ENCODE measurements at regions not wholly inside any gene's neighbourhood (a gene's known extent, or its start where the extent isn't known, plus 50 kb on each side); places are given as distances from the start of the nearest gene placed in this dataset.

- peak overlapping the region; percentile 89 for H3K27ac ChIP-seq
- no peaks in the 10 kb centered on the region for H4K20me1 ChIP-seq (ENCODE audit: insufficient read depth)
- peak; percentile 63 for DNase-seq
- peak overlapping the region; percentile 77 for H3K9ac ChIP-seq
- H2AFZ ChIP-seq, result peak overlapping the region; percentile 52; the same call in 1 of the 2 replicates
- peak overlapping the region; percentile 85 for H3K4me2 ChIP-seq (ENCODE audit: unreplicated experiment)
- no peaks in the 10 kb centered on the region for H3K27me3 ChIP-seq (replicated peaks; ENCODE audit: insufficient read depth)
- 7 to 8% methylated on average over 3 of the region's 3 CpGs for WGBS, 2 experiments (ENCODE audit: low coverage in 1 of 2, low lambda C conversion rate in 2 of 2, missing lambda C conversion rate in 2 of 2)
- peaks cover 16% of the 10 kb centered on the region for H3K4me1 ChIP-seq (ENCODE audit: insufficient read depth)
- no peak for TF ChIP-seq EZH2phosphoT487 (IDR thresholded peaks at IDR 0.05; ENCODE audit: insufficient read depth, low read depth)
- no peak for TF ChIP-seq EZH2 (IDR thresholded peaks at IDR 0.05; ENCODE audit: insufficient read depth, poor library complexity, severe bottlenecking)
- no peaks in the 10 kb centered on the region for H3K36me3 ChIP-seq (ENCODE audit: low read depth)
- H3F3A ChIP-seq (ENCODE audit: insufficient read depth), result peaks cover 21% of the 10 kb centered on the region
- no peaks in the 10 kb centered on the region for H3K9me2 ChIP-seq (ENCODE audit: insufficient read depth)
- no peaks in the 10 kb centered on the region for H3K9me3 ChIP-seq (ENCODE audit: low read depth)
- in situ Hi-C loops (cut with MboI), result no loop called here
- H3K79me2 ChIP-seq (ENCODE audit: insufficient read depth), result no peaks in the 10 kb centered on the region
- peak overlapping the region; percentile 62 for H3K4me3 ChIP-seq
These were observed 124.2 kb upstream of the LMO4 start for GRCh38 chr1:87204441-87204840.

- H3K27me3 ChIP-seq (replicated peaks; ENCODE audit: insufficient read depth), result no peaks in the 10 kb centered on the region
- in situ Hi-C loops (cut with MboI), result no loop called here
- DNase-seq, result no peak
- H3K4me1 ChIP-seq (ENCODE audit: insufficient read depth), result peaks cover 16% of the 10 kb centered on the region
- no peak for TF ChIP-seq EZH2phosphoT487 (IDR thresholded peaks at IDR 0.05; ENCODE audit: insufficient read depth, low read depth)
- TF ChIP-seq EZH2 (IDR thresholded peaks at IDR 0.05; ENCODE audit: insufficient read depth, poor library complexity, severe bottlenecking), result no peak
- peak overlapping the region; percentile 77 for H3K9ac ChIP-seq
- H4K20me1 ChIP-seq (ENCODE audit: insufficient read depth), result no peaks in the 10 kb centered on the region
- H2AFZ ChIP-seq, result no peak overlapping the region
- no peaks in the 10 kb centered on the region for H3K9me2 ChIP-seq (ENCODE audit: insufficient read depth)
- H3F3A ChIP-seq (ENCODE audit: insufficient read depth), result peaks cover 21% of the 10 kb centered on the region
- H3K4me2 ChIP-seq (ENCODE audit: unreplicated experiment), result peak overlapping the region; percentile 85
- H3K79me2 ChIP-seq (ENCODE audit: insufficient read depth), result no peaks in the 10 kb centered on the region
- H3K9me3 ChIP-seq (ENCODE audit: low read depth), result no peaks in the 10 kb centered on the region
- no peaks in the 10 kb centered on the region for H3K36me3 ChIP-seq (ENCODE audit: low read depth)
- H3K27ac ChIP-seq, result peak overlapping the region; percentile 89
- WGBS, 2 experiments (ENCODE audit: low coverage in 1 of 2, low lambda C conversion rate in 2 of 2, missing lambda C conversion rate in 2 of 2), result 91 to 93% methylated on average over 8 of the region's 8 CpGs
- 0 out of 2 replicates have a peak overlapping the region, but pooled peaks have one; percentile 62 for H3K4me3 ChIP-seq
These were observed 123.8 kb upstream of the LMO4 start for GRCh38 chr1:87204921-87205320.

- H2AFZ ChIP-seq, result no peak overlapping the region
- 97% methylated on average over 9 of the region's 9 CpGs for WGBS, 2 experiments (ENCODE audit: low coverage in 1 of 2, low lambda C conversion rate in 2 of 2, missing lambda C conversion rate in 2 of 2)
- H3K27me3 ChIP-seq (replicated peaks; ENCODE audit: insufficient read depth), result no peaks in the 10 kb centered on the region
- peaks cover 16% of the 10 kb centered on the region for H3K4me1 ChIP-seq (ENCODE audit: insufficient read depth)
- no peak overlapping the region for H3K9ac ChIP-seq
- H3K4me3 ChIP-seq, result no peak overlapping the region
- H3K4me2 ChIP-seq (ENCODE audit: unreplicated experiment), result no peak overlapping the region
- no peak for DNase-seq
- H3K36me3 ChIP-seq (ENCODE audit: low read depth), result no peaks in the 10 kb centered on the region
- peaks cover 21% of the 10 kb centered on the region for H3F3A ChIP-seq (ENCODE audit: insufficient read depth)
- H3K9me2 ChIP-seq (ENCODE audit: insufficient read depth), result no peaks in the 10 kb centered on the region
- no peaks in the 10 kb centered on the region for H4K20me1 ChIP-seq (ENCODE audit: insufficient read depth)
- no peaks in the 10 kb centered on the region for H3K79me2 ChIP-seq (ENCODE audit: insufficient read depth)
- H3K9me3 ChIP-seq (ENCODE audit: low read depth), result no peaks in the 10 kb centered on the region
- H3K27ac ChIP-seq, result no peak overlapping the region
- TF ChIP-seq EZH2 (IDR thresholded peaks at IDR 0.05; ENCODE audit: insufficient read depth, poor library complexity, severe bottlenecking), result no peak
- no peak for TF ChIP-seq EZH2phosphoT487 (IDR thresholded peaks at IDR 0.05; ENCODE audit: insufficient read depth, low read depth)
- in situ Hi-C loops (cut with MboI), result no loop called here
These were observed 122.4 kb upstream of the LMO4 start for GRCh38 chr1:87206044-87206831.

- Histone ChIP-seq H3K9ac (no peak overlapping the region), H3K4me3 (no peak overlapping the region), H3K36me3 (ENCODE audit: low read depth) (no peaks in the 10 kb centered on the region), H3K4me1 (ENCODE audit: insufficient read depth) (peaks cover 28% of the 10 kb centered on the region), H3K4me2 (ENCODE audit: unreplicated experiment) (no peak overlapping the region), H3F3A (ENCODE audit: insufficient read depth) (peaks cover 21% of the 10 kb centered on the region), H4K20me1 (ENCODE audit: insufficient read depth) (no peaks in the 10 kb centered on the region), H3K79me2 (ENCODE audit: insufficient read depth) (no peaks in the 10 kb centered on the region), H3K27ac (no peak overlapping the region), H3K27me3 (replicated peaks; ENCODE audit: insufficient read depth) (no peaks in the 10 kb centered on the region), H2AFZ (no peak overlapping the region), H3K9me2 (ENCODE audit: insufficient read depth) (no peaks in the 10 kb centered on the region), H3K9me3 (ENCODE audit: low read depth) (no peaks in the 10 kb centered on the region)
- DNase-seq, result no peak
- in situ Hi-C loops (cut with MboI), result no loop called here
- TF ChIP-seq EZH2 (IDR thresholded peaks at IDR 0.05; ENCODE audit: insufficient read depth, poor library complexity, severe bottlenecking) (no peak), EZH2phosphoT487 (IDR thresholded peaks at IDR 0.05; ENCODE audit: insufficient read depth, low read depth) (no peak)
- WGBS, 2 experiments (ENCODE audit: low coverage in 1 of 2, low lambda C conversion rate in 2 of 2, missing lambda C conversion rate in 2 of 2), result 91 to 93% methylated on average over 2 of the region's 2 CpGs
These were observed 120.6 kb upstream of the LMO4 start for GRCh38 chr1:87208080-87208479.

All from GM23248 (cell line).